ENCODE measurements at regions not wholly inside any gene's neighbourhood (a gene's known extent, or its start where the extent isn't known, plus 50 kb on each side); places are given as distances from the start of the nearest gene placed in this dataset.

GRCh38 chr13:47213047-47213446 is 316.2 kb upstream of the HTR2A start:
- TF ChIP-seq ZBTB33 (IDR thresholded peaks at IDR 0.05), result no peak
- no peak for TF ChIP-seq CTCF (IDR thresholded peaks at IDR 0.05; ENCODE audit: low read depth, low read length, missing input control)
- TF ChIP-seq YY1 (IDR thresholded peaks at IDR 0.05), result no peak
- TF ChIP-seq MAX (IDR thresholded peaks at IDR 0.05), result no peak
- TF ChIP-seq TAF1 (conservative IDR thresholded peaks at IDR 0.05), result no peak
- TF ChIP-seq HNF4G (IDR thresholded peaks at IDR 0.05), result no peak
- no peak for TF ChIP-seq EGR1 (IDR thresholded peaks at IDR 0.05; ENCODE audit: low read depth in 2 of 2)
- no peak for TF ChIP-seq REST (IDR thresholded peaks at IDR 0.05)
- no peak for TF ChIP-seq JUND (IDR thresholded peaks at IDR 0.05)
- TF ChIP-seq RXRA (IDR thresholded peaks at IDR 0.05), result no peak
- TF ChIP-seq GABPA (IDR thresholded peaks at IDR 0.05 in 1 of 2, conservative IDR thresholded peaks at IDR 0.05 in 1 of 2), result no peak
